ENCODE measurements at regions not wholly inside any gene's neighbourhood (a gene's known extent, or its start where the extent isn't known, plus 50 kb on each side); places are given as distances from the start of the nearest gene placed in this dataset.

GRCh38 chr18:77478646-77479442, 229.2 kb downstream of the GALR1 start:
- intact Hi-C loops (cut with DNase I, micrococcal nuclease), result no loop called here
- H3K36me3 ChIP-seq (ENCODE audit: low read depth), result no peaks in the 10 kb centered on the region
- H3K4me1 ChIP-seq (ENCODE audit: low read depth), result no peaks in the 10 kb centered on the region
- TF ChIP-seq CTCF (IDR thresholded peaks at IDR 0.05), result no peak
- ATAC-seq, result peak; percentile 79
- no peak overlapping the region for H3K4me3 ChIP-seq
- DNase-seq, result peak in 1 of 3 donors; percentile 36
- H3K9me3 ChIP-seq, result no peaks in the 10 kb centered on the region

- DNase-seq, result no peak
- H3K4me1 ChIP-seq (ENCODE audit: low read depth), result no peaks in the 10 kb centered on the region
- intact Hi-C loops (cut with DNase I, micrococcal nuclease), result no loop called here
Observed at GRCh38 chr18:77481541-77481940, 231.9 kb downstream of the GALR1 start.

GRCh38 chr18:77482190-77483085, 232.8 kb downstream of the GALR1 start:
- no peaks in the 10 kb centered on the region for H3K36me3 ChIP-seq (ENCODE audit: low read depth)
- no peak for TF ChIP-seq CTCF (IDR thresholded peaks at IDR 0.05)
- DNase-seq, result no peak
- no peaks in the 10 kb centered on the region for H3K9me3 ChIP-seq
- intact Hi-C loops (cut with DNase I, micrococcal nuclease), result no loop called here
- no peaks in the 10 kb centered on the region for H3K4me1 ChIP-seq (ENCODE audit: low read depth)
- ATAC-seq, result no peak
- H3K4me3 ChIP-seq, result no peak overlapping the region

More at GRCh38 chr18:77481541-77481940, 231.9 kb downstream of the GALR1 start:
- H3K36me3 ChIP-seq (ENCODE audit: low read depth), result no peaks in the 10 kb centered on the region
- no peak for TF ChIP-seq CTCF (IDR thresholded peaks at IDR 0.05)
- H3K4me3 ChIP-seq, result no peak overlapping the region
- ATAC-seq, result no peak
- no peaks in the 10 kb centered on the region for H3K9me3 ChIP-seq

- no peak for DNase-seq
- ATAC-seq, result no peak
Observed at GRCh38 chr18:77486985-77487384, 237.3 kb downstream of the GALR1 start.

More at GRCh38 chr18:77486985-77487384, 237.3 kb downstream of the GALR1 start:
- TF ChIP-seq CTCF (IDR thresholded peaks at IDR 0.05), result no peak
- Histone ChIP-seq H3K4me3 (no peak overlapping the region), H3K9me3 (no peaks in the 10 kb centered on the region), H3K36me3 (ENCODE audit: low read depth) (no peaks in the 10 kb centered on the region), H3K4me1 (ENCODE audit: low read depth) (no peaks in the 10 kb centered on the region)
- intact Hi-C loops (cut with DNase I, micrococcal nuclease), result no loop called here
